ENCODE measurements at regions not wholly inside any gene's neighbourhood (a gene's known extent, or its start where the extent isn't known, plus 50 kb on each side); places are given as distances from the start of the nearest gene placed in this dataset.

- TF ChIP-seq HNF4A (conservative IDR thresholded peaks at IDR 0.05): no peak
- no peak for TF ChIP-seq CTCF (IDR thresholded peaks at IDR 0.05; ENCODE audit: low read depth, low read length, missing input control)
Measured at GRCh38 chr17:13757871-13758270, 156.1 kb upstream of the HS3ST3A1 start (continued).

- H3K36me3 ChIP-seq (ENCODE audit: control insufficient read depth in 4 of 4, insufficient read depth in 3 of 4, low read depth in 1 of 4, low read length in 3 of 4): no peaks in the 10 kb centered on the region
- no peaks in the 10 kb centered on the region for H3K9me3 ChIP-seq (ENCODE audit: control insufficient read depth in 4 of 4, low read length in 3 of 4)
- TF ChIP-seq HNF4A (conservative IDR thresholded peaks at IDR 0.05): no peak
- TF ChIP-seq SP1 (IDR thresholded peaks at IDR 0.05): no peak
- no peak for TF ChIP-seq ZBTB33 (IDR thresholded peaks at IDR 0.05)
- no peak for TF ChIP-seq RXRA (IDR thresholded peaks at IDR 0.05)
- TF ChIP-seq JUND (IDR thresholded peaks at IDR 0.05): no peak
- TF ChIP-seq EGR1 (IDR thresholded peaks at IDR 0.05; ENCODE audit: low read depth in 2 of 2): no peak
- no peak for TF ChIP-seq FOXA2 (IDR thresholded peaks at IDR 0.05)
- 88% methylated on average over 6 of the region's 6 CpGs for WGBS
- no peak overlapping the region for H3K27ac ChIP-seq (ENCODE audit: low read depth in 1 of 2, low read length in 2 of 2)
- H3K4me3 ChIP-seq (ENCODE audit: low read depth in 1 of 3, low read length in 3 of 3): no peak overlapping the region
- no peaks in the 10 kb centered on the region for H3K4me1 ChIP-seq (ENCODE audit: control insufficient read depth in 4 of 4, insufficient read depth in 4 of 4, low read length in 3 of 4)
- no peaks in the 10 kb centered on the region for H3K27me3 ChIP-seq (ENCODE audit: control insufficient read depth in 4 of 4, insufficient read depth in 4 of 4, low read length in 3 of 4)
- DNase-seq (ENCODE audit: low spot score): no peak
- no peak overlapping the region for H3K9ac ChIP-seq (ENCODE audit: low read depth in 1 of 2, low read length in 2 of 2)
Measured at GRCh38 chr17:13759518-13760335, 158.0 kb upstream of the HS3ST3A1 start.

DNA sequence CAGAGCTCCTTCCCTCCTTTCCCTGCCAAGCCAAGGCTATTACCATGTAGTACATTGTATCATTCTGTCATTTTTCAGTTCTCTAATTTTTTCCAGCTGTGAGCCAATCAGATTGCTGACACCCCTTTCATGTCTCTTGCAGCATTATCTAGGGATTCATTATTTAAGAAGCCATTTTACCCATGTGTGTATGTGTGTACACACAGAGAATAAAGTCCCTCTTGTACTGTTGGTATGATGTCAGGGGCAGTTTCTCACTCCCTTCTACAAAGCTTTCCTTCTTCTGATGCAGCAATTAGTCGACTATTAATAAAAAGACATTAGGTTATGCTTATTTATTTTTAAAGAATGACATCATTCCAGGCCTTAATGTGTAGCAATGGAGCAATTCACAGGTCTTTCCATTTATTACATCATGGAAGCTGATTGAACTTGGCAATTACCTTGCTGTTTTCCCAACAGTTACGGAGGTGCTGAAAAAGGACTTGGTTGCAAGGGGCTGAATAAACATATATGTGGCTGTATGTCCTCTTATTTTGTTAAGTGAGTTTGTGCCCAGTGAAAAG is 159.4 kb upstream of the HS3ST3A1 start:
- no peak for DNase-seq (ENCODE audit: low spot score)
- Histone ChIP-seq H3K36me3 (ENCODE audit: control insufficient read depth in 4 of 4, insufficient read depth in 3 of 4, low read depth in 1 of 4, low read length in 3 of 4) (no peaks in the 10 kb centered on the region), H3K27ac (ENCODE audit: low read depth in 1 of 2, low read length in 2 of 2) (no peak overlapping the region), H3K27me3 (ENCODE audit: control insufficient read depth in 4 of 4, insufficient read depth in 4 of 4, low read length in 3 of 4) (no peaks in the 10 kb centered on the region), H3K4me1 (ENCODE audit: control insufficient read depth in 4 of 4, insufficient read depth in 4 of 4, low read length in 3 of 4) (no peaks in the 10 kb centered on the region), H3K9ac (ENCODE audit: low read depth in 1 of 2, low read length in 2 of 2) (no peak overlapping the region), H3K9me3 (ENCODE audit: control insufficient read depth in 4 of 4, low read length in 3 of 4) (no peaks in the 10 kb centered on the region), H3K4me3 (ENCODE audit: low read depth in 1 of 3, low read length in 3 of 3) (no peak overlapping the region)
- no peak for TF ChIP-seq YY1 (IDR thresholded peaks at IDR 0.05)
- WGBS: 83% methylated on average over 2 of the region's 2 CpGs

DNA sequence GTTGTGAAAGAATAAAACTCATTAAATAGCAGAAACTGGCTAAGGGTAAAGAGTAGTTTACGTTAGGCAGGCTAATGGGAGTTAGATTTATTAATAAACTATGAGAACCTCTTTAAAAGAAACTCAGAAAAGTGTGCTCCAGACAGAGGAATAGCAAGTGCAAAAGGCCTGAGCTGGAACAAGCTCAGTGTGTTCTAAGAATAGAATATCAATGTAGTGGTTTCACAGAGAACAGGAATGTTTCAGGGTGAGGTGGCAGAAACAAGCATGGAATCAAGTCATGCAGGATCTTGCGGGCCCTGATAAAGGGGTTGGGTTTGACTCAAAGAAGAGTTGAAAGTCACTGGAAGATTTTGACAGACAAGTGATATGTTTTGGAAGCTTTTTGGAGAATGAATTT is 164.0 kb upstream of the HS3ST3A1 start:
- no peak overlapping the region for H3K4me3 ChIP-seq (ENCODE audit: low read depth in 1 of 3, low read length in 3 of 3)
- H3K4me1 ChIP-seq (ENCODE audit: control insufficient read depth in 4 of 4, insufficient read depth in 4 of 4, low read length in 3 of 4): no peaks in the 10 kb centered on the region
- 86% methylated on average over 2 of the region's 2 CpGs for WGBS
- H3K9me3 ChIP-seq (ENCODE audit: control insufficient read depth in 4 of 4, low read length in 3 of 4): peaks cover 2 to 7% (median 3%) of the 10 kb centered on the region in 4 donors
- no peaks in the 10 kb centered on the region for H3K36me3 ChIP-seq (ENCODE audit: control insufficient read depth in 4 of 4, insufficient read depth in 3 of 4, low read depth in 1 of 4, low read length in 3 of 4)
- H3K27ac ChIP-seq (ENCODE audit: low read depth in 1 of 2, low read length in 2 of 2): no peak overlapping the region
- no peak overlapping the region for H3K9ac ChIP-seq (ENCODE audit: low read depth in 1 of 2, low read length in 2 of 2)
- no peak for TF ChIP-seq TAF1 (conservative IDR thresholded peaks at IDR 0.05)
- TF ChIP-seq HNF4A (conservative IDR thresholded peaks at IDR 0.05): no peak
- H3K27me3 ChIP-seq (ENCODE audit: control insufficient read depth in 4 of 4, insufficient read depth in 4 of 4, low read length in 3 of 4): no peaks in the 10 kb centered on the region
- DNase-seq (ENCODE audit: low spot score): no peak
